GM12865 (cell line): ENCODE measurements at regions not wholly inside any gene's neighbourhood (a gene's known extent, or its start where the extent isn't known, plus 50 kb on each side); places are given as distances from the start of the nearest gene placed in this dataset.

Experiments used
- DNase-seq: peaks from one replicate; pipeline ENCODE4 v3.0.0; 2010; ENCODE audit warnings: low read depth
- H3K4me3 ChIP-seq: 2 replicates; pipeline ENCODE4 v1.5.1; 2011; ENCODE audit warnings: mild to moderate bottlenecking, low read depth, low read length, control low read depth
- TF ChIP-seq, protein P1 (sequence below): IDR thresholded peaks from 2 replicates; pipeline ENCODE4 v1.5.1; 2011; ENCODE audit warnings: low read length, control low read depth, low read depth, inconsistent platforms; ENCODE audit not compliant: insufficient read depth; ENCODE audit errors: missing control alignments

DNA sequence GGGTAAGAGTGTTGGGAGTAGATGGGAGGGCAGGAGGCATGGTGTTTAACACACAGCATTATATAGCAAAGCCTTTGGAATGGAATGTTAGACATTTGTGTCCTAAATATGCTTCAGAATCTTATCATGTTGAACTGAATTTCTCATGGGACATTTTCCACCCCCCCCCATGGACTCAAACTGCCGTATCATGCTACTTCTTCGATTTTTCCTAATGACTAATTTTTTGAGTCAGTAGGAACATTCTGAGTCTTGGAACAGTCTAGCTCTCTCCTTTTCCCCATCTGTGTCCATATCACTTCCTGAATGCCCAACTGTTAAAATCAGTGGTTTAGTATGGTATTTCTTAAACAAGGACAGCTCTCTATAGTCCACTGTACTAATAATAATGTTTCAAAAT, 380.6 kb downstream of the TLE4 start:
- TF ChIP-seq, protein P1, sequence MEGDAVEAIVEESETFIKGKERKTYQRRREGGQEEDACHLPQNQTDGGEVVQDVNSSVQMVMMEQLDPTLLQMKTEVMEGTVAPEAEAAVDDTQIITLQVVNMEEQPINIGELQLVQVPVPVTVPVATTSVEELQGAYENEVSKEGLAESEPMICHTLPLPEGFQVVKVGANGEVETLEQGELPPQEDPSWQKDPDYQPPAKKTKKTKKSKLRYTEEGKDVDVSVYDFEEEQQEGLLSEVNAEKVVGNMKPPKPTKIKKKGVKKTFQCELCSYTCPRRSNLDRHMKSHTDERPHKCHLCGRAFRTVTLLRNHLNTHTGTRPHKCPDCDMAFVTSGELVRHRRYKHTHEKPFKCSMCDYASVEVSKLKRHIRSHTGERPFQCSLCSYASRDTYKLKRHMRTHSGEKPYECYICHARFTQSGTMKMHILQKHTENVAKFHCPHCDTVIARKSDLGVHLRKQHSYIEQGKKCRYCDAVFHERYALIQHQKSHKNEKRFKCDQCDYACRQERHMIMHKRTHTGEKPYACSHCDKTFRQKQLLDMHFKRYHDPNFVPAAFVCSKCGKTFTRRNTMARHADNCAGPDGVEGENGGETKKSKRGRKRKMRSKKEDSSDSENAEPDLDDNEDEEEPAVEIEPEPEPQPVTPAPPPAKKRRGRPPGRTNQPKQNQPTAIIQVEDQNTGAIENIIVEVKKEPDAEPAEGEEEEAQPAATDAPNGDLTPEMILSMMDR = no peak
- DNase-seq = no peak
- no peak overlapping the region for H3K4me3 ChIP-seq

DNA sequence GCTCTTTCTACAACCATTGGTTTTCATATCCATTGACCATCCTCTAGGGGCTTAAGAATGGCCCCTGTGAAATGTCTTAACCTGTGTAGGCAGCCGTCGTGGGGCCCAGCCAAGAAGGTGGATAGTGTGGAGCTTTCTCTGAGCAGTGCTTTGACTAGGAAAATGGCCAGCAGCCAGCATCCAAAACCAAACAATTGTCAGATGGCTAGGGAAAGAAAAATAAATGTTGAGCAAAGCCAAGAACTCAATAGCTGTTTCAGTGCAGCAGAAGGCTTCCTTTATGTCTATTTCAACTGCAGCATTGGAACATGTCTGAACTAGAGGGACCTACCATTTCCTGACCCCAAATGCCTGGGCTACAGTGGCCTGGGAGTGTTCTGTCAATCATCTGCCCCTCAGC, 374.9 kb downstream of the TLE4 start:
- TF ChIP-seq, protein P1 = no peak
- DNase-seq = no peak
- no peak overlapping the region for H3K4me3 ChIP-seq

DNA sequence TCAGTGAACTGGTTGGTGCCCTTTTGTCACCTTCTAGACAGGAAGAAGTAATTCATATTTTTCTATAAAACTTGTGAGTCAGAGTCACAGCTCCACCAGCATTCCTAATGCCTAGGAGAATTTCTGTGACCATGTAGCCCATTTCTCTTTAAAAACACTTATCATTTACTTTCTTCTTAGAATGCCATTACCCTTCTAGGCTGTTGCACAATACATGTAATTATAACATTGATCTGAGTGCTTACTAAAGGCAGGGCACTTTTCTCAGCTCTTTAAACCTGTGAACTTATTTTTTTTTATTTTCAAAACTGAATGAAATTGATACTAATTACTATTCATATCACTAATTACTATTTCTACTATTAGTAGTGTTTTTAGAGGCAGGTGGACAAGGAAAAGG, 373.7 kb downstream of the TLE4 start:
- H3K4me3 ChIP-seq = no peak overlapping the region
- TF ChIP-seq, protein P1 = no peak
- no peak for DNase-seq

DNA sequence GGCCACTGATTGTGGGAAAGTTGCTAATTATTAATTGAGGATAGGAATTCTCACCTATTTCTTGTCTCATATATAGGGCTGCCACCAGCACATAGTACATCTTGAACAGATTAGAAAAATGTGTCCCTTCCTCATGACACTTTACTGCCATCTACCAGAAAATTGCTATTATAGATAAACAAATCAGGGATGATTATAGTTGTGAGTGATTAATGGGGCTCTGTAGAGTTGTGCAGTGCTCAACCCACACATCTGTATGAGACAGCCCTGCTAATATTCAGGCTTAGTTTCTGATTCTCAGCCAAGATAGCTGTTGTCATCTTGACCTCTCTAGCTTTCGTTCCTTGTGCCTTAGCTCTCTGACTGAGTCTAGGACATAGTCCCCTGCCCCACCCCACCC, 373.3 kb downstream of the TLE4 start:
- no peak for DNase-seq
- TF ChIP-seq, protein P1 = no peak
- no peak overlapping the region for H3K4me3 ChIP-seq

DNA sequence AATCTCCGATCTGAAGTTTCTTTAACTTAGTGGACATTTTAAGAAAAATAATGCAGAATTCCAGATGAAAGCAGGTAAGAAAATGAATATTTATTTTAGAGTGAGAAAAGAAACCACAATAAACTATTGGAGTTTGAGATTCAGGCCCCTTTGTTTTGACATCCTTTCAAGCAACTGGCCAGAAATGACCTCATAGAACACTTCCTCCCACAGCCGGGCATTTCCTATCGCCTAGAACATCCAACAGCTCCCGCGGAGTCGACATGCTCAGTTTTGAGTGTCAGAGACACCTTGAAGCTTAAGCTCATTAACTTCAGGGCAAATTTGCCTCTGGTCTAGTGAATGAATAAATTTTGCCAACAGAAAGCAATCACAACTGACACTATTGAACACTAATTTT, 369.2 kb downstream of the TLE4 start:
- H3K4me3 ChIP-seq = no peak overlapping the region
- DNase-seq = no peak
- TF ChIP-seq, protein P1 = no peak

DNA sequence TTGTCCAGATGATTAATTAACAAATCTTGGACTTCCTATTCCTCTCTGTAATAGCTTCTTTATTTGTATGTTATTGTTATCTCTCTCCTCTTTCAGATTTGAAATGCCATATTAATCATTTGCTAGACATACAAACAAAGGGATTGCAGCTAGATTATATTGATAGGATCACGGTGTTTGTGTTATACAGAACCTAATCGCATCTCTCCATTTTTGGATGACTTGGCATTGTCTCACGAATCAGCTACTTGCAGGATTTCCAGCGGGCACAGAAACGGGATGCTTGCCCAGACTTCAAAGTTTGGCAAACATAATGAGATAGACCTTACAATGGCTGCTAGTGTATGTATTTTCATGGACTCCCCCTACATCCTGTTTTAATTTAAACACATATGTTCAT, 368.1 kb downstream of the TLE4 start:
- no peak for DNase-seq
- no peak overlapping the region for H3K4me3 ChIP-seq
- TF ChIP-seq, protein P1 = no peak

DNA sequence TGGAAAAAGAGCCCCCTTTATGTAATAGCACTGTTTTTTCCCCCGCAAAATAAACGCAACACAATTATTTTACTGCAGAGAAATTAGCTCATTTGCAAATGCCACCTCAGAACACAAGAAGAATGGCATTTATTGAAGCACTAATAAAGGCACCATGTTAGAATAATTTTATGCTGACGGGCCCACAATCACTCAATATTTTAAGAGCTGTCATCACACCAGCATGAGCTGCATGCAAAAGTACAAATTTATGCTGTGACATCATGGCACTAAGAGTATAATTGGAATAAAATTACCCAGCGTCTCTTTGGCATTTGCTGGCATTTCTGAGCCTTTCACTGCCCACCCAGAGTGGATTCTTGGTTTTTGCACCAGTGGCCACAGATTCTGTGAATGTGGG, 364.6 kb downstream of the TLE4 start:
- no peak overlapping the region for H3K4me3 ChIP-seq
- no peak for DNase-seq
- TF ChIP-seq, protein P1 = no peak
